ENCODE measurements at regions not wholly inside any gene's neighbourhood (a gene's known extent, or its start where the extent isn't known, plus 50 kb on each side); places are given as distances from the start of the nearest gene placed in this dataset.

GRCh38 chr5:7190712-7191250, 205.2 kb upstream of the ADCY2 start:
- no peak overlapping the region for H2BK20ac ChIP-seq (ENCODE audit: low read depth, low read length)
- no peak for TF ChIP-seq SMC3 (IDR thresholded peaks at IDR 0.05; ENCODE audit: low read depth, low read length)
- TF ChIP-seq MAZ (IDR thresholded peaks at IDR 0.05; ENCODE audit: borderline replicate concordance, low read depth, low read length): no peak
- no peak for TF ChIP-seq POLR2A (IDR thresholded peaks at IDR 0.05; ENCODE audit: low read depth, low read length)
- TF ChIP-seq MXI1 (IDR thresholded peaks at IDR 0.05; ENCODE audit: borderline replicate concordance, low read depth, low read length): no peak
- TF ChIP-seq BHLHE40 (IDR thresholded peaks at IDR 0.05; ENCODE audit: low read depth, low read length): no peak
- TF ChIP-seq MAFK (IDR thresholded peaks at IDR 0.05; ENCODE audit: low read depth, low read length): no peak
- TF ChIP-seq ELK1 (IDR thresholded peaks at IDR 0.05; ENCODE audit: borderline replicate concordance, low read depth, low read length): no peak
- no peak for TF ChIP-seq RCOR1 (IDR thresholded peaks at IDR 0.05; ENCODE audit: insufficient replicate concordance, low read length)
- TF ChIP-seq CHD1 (IDR thresholded peaks at IDR 0.05; ENCODE audit: low read depth, low read length): no peak
- no peak for TF ChIP-seq RAD21 (IDR thresholded peaks at IDR 0.05; ENCODE audit: low read length)
- TF ChIP-seq FOS (IDR thresholded peaks at IDR 0.05; ENCODE audit: low read depth, low read length): no peak
- no peak for TF ChIP-seq CEBPB (IDR thresholded peaks at IDR 0.05; ENCODE audit: low read depth, low read length)
- no peak for TF ChIP-seq NFE2L2 (IDR thresholded peaks at IDR 0.05; ENCODE audit: low read depth, low read length)
- TF ChIP-seq CTCF (conservative IDR thresholded peaks at IDR 0.05; ENCODE audit: low read depth, low read length): no peak
- DNase-seq (no peak), ATAC-seq (ENCODE audit: low read depth) (no peak)
- H3K23ac ChIP-seq (ENCODE audit: low read depth, low read length): no peak overlapping the region
- no peaks in the 10 kb centered on the region for H3K27me3 ChIP-seq (ENCODE audit: control insufficient read depth, insufficient read depth, low read length)
- H3K4me2 ChIP-seq (ENCODE audit: low read depth, low read length): no peak overlapping the region
- in situ Hi-C loops (cut with MboI; ENCODE audit: low sequenced_read_pairs) (no loop called here), dilution Hi-C loops (cut with HindIII; ENCODE audit: low sequenced_read_pairs, unreplicated experiment) (no loop called here), intact Hi-C loops (cut with micrococcal nuclease) (no loop called here)
- no peak overlapping the region for H3K56ac ChIP-seq (ENCODE audit: extremely low read depth, insufficient read depth, low read length)
- H2AFZ ChIP-seq (replicated peaks; ENCODE audit: low read length, poor library complexity): no peak overlapping the region
- no peaks in the 10 kb centered on the region for H3K9me1 ChIP-seq (ENCODE audit: insufficient read depth, low read length)
- BruUV-seq (replicated peaks): no TSS peak
- no peak overlapping the region for H4K5ac ChIP-seq (ENCODE audit: low read depth, low read length)
- H2AK9ac ChIP-seq (replicated peaks; ENCODE audit: low read depth, low read length, poor library complexity): no peak overlapping the region
- no peaks in the 10 kb centered on the region for H4K20me1 ChIP-seq (ENCODE audit: insufficient read depth, low read length)
- H2BK5ac ChIP-seq (ENCODE audit: low read depth, low read length, poor library complexity, severe bottlenecking): no peak overlapping the region
- H4K8ac ChIP-seq (ENCODE audit: low read depth in 2 of 2, low read length in 2 of 2): no peak overlapping the region
- no peak overlapping the region for H3K4me3 ChIP-seq (ENCODE audit: insufficient read depth, low read depth, low read length)
- H3K36me3 ChIP-seq (ENCODE audit: control insufficient read depth, insufficient read depth, low read length): no peaks in the 10 kb centered on the region
- no peak overlapping the region for H4K91ac ChIP-seq (ENCODE audit: insufficient read depth, low read depth, low read length)
- H3K79me1 ChIP-seq (ENCODE audit: low read depth in 1 of 2, low read length in 2 of 2): no peaks in the 10 kb centered on the region
- H3K27ac ChIP-seq (ENCODE audit: insufficient read depth, low read length): no peak overlapping the region
- ChIA-PET POLR2A (ENCODE audit: unreplicated experiment) (no interaction called here), CTCF (no interaction called here)
- no peaks in the 10 kb centered on the region for H3K4me1 ChIP-seq (ENCODE audit: control insufficient read depth, insufficient read depth, low read length)
- H3K18ac ChIP-seq (ENCODE audit: low read depth, low read length): no peak overlapping the region
- H3K9ac ChIP-seq (ENCODE audit: low read depth, low read length): no peak overlapping the region
- no peak overlapping the region for H3K4ac ChIP-seq (ENCODE audit: low read depth, low read length)
- no peak overlapping the region for H2AK5ac ChIP-seq (ENCODE audit: low read depth, low read length)
- H3K14ac ChIP-seq (replicated peaks; ENCODE audit: low read depth, low read length): no peak overlapping the region
- H2BK15ac ChIP-seq (ENCODE audit: low read depth, low read length): no peak overlapping the region
- no peak overlapping the region for H2BK120ac ChIP-seq (ENCODE audit: low read depth, low read length)
- H3K9me3 ChIP-seq (ENCODE audit: control insufficient read depth, insufficient read depth, low read length): peaks cover 6% of the 10 kb centered on the region
- no CpG with 5 or more reads among the region's 6 CpGs for WGBS, 2 experiments (ENCODE audit: extremely low coverage in 2 of 2, insufficient read length in 1 of 2)

Data from IMR-90 (cell line).